HG03432 (cell line): ENCODE measurements at regions not wholly inside any gene's neighbourhood (a gene's known extent, or its start where the extent isn't known, plus 50 kb on each side); places are given as distances from the start of the nearest gene placed in this dataset.
"Not testable (repeated sequence)": the region's sequence is repeated elsewhere in the genome, so short reads cannot be mapped to it uniquely, and the experiment has no call there.

Experiments
- ATAC-seq: cut with Tn5 transposase; IDR thresholded peaks from one replicate; pipeline ENCODE4 v1.9.1; 2021; ENCODE audit warnings: mild to moderate bottlenecking, moderate library complexity; ENCODE audit not compliant: unreplicated experiment

DNA sequence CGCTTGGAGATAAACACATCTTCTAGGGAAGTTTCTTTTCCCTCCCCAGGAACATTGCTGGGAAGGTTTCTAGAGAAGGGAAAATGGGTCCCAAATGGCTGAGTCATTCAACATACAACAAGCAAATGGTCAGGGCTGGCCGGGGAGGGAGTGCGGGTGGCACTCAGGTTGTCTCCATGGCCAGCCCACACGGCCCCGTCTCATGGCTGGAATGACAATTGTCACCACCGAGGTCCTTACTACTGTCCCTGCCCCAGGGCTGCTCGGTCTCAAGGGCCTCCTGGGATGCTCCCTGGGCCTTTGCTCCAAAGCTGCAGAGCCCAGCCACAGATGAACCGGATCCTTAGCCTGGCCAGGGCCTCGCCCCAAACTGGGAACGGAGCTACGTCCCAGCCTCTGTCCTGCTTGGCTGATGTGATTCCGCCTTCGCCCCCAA, 121.9 kb downstream of the FGF18 start:
- ATAC-seq: no peak

DNA sequence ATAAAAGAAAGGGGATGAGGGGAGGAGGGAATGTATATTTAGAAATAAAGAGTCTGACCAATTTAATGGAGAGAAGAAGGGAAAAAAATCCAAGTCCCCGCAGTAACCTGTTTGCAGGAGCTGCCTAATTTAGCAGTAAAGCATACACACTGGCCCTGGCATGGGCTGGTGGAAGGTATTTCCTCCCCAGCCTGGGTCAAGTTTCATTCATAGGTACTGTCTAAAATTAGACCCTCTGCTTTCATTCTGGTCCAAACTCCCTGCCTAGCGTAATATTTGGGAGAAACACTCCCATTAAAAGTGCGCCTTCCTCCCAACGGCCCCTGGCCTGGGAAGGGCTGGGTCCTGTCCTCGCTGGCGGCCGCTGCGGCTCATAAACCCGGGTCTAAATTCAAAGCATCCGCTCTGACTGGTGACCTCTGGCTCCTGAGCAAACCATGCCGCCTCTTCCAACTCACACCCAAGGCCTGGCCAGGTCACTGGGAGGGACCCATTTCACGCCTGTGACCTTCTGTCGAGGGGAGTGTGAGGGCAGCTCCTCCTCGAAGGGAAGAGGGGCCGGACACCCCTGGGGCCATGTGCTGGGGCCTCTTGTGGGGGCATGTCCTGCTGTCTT, 123.2 kb downstream of the FGF18 start:
- ATAC-seq: no peak

DNA sequence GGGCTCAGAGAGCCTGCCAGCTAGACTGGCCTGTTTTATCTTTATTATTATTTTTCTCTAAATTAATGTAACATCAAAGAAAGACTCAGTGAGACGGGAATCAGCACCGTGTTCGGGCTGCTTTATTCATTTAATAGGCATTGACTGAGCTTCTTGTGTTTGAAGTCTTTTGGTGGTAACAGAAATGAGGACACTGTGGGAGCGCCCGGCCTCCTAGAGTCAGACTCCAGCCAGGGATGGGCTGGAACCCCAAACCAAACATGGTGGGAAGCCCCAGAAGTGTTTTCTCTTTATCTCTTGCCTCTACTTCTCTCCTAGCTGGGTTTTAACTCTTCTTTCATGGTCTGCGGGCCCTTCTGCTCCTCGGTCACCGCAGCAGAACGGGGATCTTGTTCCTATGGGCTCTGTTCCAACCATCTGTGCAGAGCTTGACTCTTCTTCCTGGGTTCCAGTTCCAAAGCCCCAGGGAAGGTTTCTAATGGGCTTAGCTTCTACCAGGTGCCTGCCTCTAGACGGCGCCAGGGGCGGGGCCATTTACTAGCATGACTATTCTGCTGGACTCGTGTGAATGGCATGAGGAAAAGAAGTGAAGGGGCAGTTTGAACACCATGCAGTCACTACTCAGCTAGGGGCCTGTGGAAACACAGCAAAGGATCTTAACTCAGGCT, 123.8 kb downstream of the FGF18 start:
- no peak for ATAC-seq

DNA sequence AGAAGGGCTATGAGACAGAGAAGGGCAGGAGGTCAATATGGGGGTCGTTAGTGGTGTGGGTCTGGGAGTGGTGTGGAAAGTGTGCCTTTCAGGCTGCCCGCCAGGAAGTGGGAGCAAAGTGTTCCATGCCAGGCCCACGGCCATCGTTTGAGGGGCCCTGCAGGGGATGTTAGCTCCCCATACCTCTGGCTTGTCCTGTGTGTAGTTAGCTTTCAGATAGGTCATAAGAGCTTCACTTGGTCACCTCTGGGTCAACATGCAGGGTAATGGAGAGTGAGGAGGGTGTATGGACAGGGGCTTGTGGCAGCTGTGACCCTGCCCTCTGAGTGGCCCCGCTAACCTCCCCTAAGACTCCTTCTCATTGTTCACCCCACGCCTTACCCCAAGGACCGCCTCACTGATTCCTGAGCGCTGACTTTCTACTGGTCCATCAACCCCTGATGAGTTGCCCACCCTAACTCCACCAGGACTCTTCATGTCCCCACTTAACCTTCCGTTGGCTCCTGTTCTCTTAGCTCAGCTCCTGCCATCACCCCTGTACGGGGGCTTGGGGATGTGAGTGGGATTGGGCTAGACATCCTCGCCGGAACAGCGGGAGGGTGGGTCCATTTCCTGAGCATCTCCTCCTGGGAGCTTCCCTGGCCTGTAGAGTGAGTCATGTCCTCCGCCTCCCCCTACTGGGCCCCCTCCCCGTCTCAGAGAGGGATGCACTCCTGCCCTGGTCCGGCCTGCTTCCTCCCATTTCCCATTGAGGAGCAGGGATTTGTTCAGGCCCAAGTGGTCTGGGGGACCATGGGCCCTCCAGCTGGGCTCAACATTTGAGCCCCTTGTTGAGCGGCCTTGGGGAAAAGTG, 125.7 kb downstream of the FGF18 start:
- no peak for ATAC-seq

DNA sequence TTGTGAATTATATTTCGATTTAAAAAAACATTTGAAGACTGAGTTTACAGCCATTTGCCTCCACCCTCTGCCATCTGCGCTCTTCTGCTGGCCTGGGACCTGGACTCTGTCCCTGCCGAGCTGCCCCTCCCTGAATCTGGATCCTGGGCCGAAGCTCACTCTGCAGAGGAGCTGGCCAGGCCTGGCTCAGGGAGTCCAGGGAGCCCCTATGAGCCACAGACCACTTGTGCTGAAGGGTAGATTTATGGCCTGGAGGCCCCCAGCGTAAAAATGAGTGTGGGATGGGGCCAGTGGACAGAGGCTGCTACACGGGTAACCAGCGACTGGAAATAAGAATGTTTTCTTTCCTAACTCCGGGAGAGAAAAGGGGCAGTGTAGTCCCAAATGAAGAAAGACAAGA, 129.8 kb downstream of the FGF18 start:
- ATAC-seq: no peak

DNA sequence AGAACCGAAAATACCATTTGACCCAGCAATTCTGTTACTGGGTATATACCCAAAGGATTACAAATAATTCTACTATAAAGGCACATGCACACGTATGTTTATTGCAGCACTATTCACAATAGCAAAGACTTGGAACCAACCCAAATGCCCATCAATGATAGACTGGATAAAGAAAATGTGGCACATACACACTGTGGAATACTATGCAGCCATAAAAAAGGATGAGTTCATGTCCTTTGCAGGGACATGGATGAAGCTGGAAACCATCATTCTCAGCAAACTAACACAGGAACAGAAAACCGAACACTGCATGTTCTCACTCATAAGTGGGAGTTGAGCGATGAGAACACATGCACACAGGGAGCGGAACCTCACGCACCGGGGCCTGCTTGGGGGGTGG, 134.4 kb downstream of the FGF18 start:
- ATAC-seq: not testable (repeated sequence)

DNA sequence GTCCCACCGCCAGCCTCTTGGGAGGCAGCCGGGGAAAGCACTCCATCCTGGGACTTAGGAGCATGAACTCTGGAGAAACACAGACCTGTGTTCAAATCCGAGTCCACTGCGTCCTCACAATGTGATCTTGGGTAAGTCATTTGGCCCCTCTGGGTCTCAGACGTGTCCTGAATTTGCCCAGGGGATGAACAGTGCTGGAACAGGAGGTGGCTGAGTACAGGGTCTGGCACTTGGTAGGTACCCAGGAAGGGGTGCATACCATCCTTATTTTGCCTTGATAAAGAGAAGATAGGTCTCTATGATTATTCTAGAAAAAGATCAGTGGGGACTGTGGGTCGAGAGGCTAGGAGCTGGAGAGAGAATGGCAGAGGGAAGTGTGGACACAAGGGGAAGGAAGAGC, 135.7 kb downstream of the FGF18 start:
- ATAC-seq: no peak

DNA sequence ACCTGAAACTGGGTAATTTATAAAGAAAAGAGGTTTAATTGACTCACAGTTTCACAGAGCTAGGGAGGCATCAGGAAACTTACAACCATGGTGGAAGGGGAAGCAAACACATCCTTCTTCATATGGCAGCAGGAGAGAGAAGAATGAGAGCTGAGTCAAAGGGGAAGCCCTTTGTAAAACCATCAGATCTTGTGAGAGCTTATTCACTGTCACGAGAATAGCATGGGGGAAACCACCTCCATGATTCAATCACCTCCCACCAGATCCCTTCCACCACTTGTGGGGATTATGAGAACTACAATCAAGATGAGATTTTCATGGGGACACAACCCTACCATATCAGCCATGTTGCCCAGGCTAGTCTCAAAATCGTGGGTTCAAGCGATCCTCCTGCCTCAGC, 143.4 kb downstream of the FGF18 start:
- no peak for ATAC-seq

DNA sequence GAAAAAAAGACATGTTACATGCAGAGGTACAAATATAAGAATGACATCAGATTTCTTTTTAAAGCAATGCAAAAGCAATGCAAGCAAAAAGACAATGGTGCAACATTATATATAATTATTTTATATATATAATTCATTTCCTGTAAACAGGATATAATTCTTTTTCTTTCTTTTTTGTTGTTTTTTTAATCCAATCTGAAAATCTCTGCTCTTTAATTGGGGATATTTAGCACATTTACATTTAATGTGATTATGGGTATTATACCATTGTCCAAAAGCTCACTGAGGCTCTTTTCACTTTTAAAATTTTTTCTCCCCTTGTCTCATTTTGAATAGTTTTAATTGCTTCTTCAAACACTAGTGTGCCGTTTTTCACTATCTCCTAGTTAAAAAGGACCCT, 148.9 kb downstream of the FGF18 start:
- no peak for ATAC-seq

DNA sequence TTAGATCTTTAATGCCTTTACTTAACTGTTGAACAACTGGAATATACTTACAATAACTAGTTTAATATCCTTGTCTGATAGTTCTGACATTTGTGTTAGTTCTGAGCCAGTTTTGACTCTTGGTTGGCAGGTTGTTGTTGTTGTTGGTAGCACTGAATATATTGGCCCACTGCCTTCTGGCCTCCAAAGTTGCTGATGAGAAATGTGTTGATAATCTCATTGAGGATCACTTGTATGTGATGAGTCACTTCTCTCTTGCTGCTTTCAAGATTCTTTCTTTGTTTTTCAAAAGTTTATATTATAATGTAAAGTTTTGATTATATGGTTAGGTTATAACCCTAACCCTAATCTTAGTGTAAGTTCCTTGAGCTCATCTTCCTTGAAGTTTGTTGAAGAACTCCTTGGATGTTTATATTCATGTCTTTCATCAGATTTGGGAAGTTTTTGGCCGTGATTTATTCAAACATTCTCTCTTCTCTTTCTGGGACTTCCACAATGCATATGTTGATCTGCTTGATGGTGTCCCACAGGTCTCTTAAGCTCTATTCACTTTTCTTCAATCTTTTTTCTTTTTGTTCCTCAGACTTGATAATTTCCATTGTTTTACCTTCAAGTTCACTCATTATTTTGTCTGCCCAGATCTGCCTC, 149.7 kb downstream of the FGF18 start:
- ATAC-seq: no peak

DNA sequence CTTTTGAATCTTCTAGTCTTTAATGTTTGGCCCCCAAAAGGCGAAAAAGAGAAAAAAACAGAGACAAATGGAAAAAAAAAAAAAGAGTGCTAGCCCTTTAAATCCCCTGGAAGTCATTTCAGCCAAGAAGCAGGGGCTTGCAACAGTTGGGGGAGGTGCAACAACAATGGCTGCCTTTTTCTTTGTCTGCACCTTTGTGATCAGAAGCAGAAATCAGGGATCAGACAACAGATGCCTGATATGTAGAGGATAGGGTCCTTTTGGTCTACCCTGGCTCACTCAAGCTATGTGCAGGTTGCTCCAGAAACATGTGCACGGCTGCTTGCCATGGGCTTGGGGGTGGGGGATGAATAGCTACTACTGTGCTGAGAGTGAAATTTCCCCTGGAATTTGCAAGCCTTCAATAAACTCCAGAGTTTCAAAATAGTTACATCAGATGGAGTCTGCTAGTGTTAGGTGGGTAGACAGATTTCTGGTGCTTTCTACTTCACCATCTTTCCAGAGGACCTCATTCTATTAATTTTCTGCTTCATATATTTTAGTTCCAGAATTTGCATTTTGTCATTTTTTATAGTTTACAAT, 150.9 kb downstream of the FGF18 start:
- no peak for ATAC-seq

DNA sequence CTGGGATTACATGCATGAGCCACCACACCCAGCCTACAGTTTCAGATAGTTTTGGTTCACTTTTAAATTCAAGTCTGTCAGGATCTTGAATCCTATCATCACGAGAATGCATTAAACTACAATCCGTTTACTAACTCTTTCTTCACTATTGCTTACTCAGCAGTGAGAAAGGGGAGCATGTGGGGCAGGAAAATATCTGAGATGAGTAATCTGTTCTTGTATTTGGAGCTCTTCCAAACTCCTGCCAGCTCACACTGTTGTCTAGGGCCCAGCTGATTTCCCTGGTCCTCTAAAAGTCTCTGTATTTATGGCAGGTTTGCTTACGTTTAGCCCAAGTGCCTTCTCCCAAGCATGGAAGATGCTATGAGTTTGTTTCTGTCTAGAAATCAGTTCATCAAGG, 152.2 kb downstream of the FGF18 start:
- no peak for ATAC-seq

DNA sequence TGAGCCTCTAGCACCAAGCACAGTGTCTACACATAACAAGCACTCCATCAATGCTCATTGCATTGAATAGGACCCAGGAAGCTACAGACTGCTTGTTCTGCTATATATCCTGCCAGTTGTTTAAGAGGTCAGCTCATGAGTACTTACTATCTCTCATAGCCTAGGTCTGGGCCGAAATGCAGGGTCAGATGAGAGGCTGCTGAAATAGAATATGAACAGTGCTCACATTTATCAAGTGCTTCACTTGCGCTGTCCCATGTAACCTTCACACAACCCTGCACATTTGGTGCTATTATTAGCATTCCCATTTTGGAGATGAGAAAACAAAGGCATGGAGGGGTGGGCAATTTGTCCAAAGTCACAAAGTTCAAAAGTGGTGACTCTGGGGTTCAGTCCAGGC, 153.6 kb downstream of the FGF18 start:
- no peak for ATAC-seq

DNA sequence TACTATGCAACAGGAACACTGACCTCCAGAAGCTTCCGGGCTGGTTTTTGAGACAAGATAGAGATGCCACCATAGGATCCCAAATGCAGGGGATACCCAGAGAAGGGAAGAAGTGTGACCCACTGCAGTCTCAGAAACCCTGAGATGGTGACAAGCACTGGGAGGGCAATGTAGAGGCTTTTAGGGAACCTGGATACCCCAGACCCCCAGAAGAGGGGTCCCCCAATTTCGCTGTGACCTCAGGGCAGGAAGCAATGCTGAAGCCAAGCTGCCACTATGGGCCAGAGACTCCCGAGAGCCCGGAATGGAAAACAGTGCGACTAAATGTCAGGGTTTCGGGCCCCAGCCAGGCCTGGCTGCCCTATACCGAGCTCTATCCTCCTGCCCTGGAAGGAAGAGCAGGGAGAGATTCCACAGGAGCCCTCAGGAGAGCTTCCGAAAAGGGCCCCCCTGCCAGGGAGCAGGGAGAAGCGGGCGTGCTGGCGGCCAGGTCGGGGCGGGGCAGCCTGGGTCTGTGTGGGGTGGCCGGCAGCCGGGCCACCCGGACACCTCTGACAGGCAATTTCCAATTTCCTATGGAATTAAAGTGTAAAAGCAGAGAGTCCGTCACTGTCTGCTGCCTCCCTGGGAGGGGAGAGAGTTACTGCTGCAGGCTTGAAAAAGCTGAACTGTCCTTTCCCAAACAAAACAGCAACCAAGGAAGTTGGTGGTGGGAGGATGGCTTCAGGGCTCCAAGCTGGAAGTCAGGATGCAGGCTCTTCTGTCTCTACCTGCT, 154.2 kb downstream of the FGF18 start:
- no peak for ATAC-seq

DNA sequence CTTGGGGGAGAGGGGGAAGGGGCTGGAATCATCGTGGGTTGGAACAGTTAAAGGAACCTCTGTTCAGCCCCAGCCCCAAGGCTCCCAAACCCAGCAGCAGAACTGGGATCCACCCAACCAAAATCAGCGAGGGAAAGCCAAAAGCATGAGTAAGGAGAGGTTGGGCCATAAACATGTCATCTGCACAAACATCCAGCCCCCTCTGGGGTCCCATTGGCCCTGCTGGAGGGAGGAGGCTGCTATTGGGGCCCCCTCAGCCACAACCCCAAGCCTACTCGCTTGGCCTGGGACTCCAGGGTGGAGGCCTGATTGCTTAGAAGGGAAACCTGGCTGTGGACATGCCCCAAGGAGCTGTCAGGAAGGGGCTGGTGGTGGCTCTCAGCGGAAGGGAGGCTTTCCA, 154.9 kb downstream of the FGF18 start:
- no peak for ATAC-seq

DNA sequence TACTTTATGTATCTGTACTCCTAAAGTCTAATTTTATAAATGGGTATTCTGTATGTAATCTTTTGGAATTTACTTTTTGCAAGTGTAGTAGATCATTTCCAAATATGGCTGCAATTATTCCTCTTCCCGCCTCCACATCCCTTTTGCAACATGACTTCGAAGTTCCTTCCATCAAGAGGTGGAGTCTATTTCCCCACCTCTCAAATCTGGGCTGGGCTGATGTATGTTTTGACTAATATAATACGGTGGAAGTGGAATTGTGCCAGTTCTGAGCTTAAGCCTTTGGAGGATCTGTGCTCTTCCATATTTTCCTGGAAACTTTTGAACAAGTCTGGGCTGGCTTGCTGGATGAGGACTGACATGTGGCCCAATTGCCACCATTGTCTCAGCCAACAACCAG, 155.9 kb downstream of the FGF18 start:
- no peak for ATAC-seq

DNA sequence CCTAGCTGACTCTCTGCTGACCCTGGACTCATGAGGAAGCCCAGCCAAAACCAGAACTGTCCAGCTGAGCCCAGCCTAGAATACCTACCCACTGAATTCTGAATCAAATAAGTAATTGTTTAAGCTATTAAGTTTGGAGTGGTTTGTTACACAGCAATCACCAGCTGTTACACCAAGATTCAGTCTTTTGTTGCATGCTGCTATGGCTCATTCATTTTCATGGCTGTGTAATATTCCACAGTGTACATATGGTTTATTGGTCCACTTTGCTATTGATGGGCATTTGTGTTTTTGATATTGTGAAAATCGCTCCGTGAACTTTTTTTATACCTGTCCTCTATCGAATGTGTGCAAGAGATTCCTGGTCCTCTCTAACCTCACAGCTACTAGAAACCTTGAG, 156.4 kb downstream of the FGF18 start:
- ATAC-seq: no peak

DNA sequence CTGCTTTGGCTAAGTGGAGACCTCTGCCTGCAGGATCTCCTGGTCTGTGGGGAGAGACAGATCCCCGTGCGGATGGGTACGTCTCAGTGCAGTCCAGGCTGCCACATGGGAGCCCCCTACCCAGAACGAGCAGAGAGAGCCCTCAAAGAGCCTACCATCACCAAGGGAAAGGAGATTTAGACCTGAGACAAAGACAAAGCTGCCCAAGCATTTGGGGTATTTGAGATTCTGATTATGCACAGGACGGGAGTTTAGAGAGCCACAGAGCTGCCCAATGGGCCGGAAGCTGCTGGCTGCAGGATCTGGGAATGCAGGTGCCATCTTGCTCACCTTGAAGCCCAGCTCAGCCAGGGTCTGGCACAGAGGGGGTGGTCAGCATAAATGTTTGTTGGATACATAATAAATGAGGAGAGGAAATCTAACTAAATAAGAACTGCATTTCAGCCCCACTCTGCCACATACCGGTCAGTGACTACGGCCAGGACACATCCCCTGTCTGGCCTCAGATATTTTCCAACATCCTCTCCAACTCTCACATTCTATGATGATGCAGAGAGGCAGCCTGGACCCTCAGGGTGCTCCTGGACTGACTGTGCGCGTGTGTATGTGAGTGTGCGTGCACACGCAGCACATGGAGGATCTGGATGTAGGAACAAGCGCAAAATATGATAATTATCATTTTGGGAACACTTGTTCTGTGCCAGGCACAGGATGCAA, 157.8 kb downstream of the FGF18 start:
- no peak for ATAC-seq

DNA sequence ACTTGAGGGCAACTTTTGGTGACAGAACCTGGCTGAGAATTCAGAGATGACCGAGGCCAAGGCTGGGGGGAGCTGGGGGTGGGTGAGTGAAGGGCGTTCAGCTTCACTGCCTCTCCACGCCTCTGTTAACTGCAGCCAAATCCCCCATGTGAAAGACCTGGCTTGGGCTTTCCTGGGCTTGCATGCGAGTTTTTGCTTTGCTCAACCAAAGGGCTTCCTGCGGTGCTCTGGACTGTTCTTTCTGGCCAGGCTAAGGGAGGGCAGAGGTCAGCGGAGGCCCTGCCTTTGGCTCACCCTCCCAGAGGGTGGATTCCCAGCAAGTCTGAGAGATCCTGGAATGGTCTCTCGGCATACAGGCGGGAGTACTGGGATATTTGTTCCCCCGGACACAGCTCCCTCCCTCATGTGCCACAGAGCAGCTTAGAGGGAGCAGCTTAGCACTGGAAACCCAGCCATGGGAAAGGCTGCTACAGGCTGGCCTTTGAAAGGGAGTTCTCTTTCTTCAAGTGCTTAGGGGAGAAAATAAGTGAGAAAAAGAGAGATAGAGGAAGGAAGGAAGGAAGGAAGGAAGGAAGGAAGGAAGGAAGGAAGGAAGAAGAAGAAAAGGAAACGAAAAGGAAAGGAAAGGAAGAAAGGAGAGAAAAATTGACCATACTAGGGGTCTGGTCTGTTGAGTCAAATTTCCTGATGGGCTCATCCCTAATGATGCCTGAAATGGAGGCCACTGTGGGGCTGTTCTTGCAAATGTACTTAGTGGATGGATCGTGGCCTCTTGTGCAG, 158.8 kb downstream of the FGF18 start:
- no peak for ATAC-seq
